GM18907 (cell line): ENCODE measurements at regions not wholly inside any gene's neighbourhood (a gene's known extent, or its start where the extent isn't known, plus 50 kb on each side); places are given as distances from the start of the nearest gene placed in this dataset.

Experiments
- ATAC-seq: cut with Tn5 transposase; IDR thresholded peaks from one replicate; pipeline ENCODE4 v1.9.1; 2021; ENCODE audit warnings: mild to moderate bottlenecking, moderate library complexity; ENCODE audit not compliant: unreplicated experiment

DNA sequence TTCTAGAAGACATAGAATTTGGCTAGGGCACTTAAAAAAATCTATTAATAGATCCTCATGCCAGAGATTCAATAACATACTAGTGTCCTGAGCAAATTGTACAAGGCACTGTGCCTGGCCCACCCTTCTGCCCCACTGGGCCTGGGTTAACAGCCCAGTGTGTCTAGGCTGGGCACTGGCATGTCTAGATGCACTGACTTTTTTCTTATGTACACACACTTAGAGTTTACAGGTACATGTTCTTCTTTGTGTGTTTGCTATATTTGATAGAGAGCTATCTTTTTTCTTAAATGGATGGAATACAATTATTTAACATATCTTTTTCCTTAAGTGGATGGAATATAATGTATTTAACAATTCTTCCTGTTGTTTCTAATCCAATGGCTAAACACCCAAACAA, 241.5 kb downstream of the AUH start:
- no peak for ATAC-seq

DNA sequence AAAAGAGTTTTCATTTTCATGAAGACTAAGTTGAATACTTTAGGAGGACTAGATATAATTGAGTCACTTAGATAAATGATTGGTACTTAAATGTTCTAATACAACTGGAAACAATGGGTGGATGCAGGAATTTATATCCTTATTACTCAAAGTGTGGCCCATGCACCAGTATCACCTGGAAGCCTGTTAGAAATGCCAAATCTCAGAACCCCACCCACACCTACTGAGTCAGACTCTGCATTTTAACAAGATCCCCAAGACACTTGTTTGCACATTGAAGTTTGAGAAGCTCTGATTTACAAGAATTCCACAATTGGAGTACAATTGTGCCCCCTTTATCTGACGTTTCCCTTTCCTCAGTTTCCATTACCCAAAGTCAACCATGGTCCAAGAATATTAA, 239.0 kb downstream of the AUH start:
- no peak for ATAC-seq

DNA sequence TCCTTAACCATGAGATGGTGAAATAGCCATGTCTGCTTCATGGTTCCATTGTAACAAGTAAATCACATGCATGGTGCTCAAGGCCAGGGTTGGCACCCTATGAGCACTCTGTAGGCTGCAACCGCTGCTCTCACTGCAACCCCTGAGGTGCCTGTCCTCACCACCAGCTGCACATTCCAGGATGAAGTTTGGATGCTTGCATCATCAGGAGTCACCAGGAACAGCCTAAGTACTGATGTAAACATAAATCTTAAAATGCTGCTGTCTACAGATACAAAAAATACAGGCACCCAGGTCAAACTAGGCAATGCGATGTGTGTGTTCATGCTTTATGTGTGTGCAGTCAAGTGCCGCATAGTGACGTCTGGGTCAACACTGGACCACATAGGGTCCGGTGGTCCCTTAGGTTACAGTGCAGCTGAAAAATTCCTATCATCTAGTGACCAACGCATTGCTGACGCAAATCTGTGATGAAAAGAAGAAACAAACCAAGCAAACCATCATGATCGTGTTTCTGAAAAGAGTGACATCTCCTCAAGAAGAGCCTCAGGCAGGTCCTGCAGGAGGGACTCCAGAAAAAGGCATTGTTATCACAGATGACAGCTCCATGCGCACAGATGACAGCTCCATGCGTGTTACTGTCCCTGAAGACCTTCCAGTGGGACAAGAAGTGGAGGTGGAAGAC, 234.8 kb downstream of the AUH start:
- ATAC-seq: no peak

DNA sequence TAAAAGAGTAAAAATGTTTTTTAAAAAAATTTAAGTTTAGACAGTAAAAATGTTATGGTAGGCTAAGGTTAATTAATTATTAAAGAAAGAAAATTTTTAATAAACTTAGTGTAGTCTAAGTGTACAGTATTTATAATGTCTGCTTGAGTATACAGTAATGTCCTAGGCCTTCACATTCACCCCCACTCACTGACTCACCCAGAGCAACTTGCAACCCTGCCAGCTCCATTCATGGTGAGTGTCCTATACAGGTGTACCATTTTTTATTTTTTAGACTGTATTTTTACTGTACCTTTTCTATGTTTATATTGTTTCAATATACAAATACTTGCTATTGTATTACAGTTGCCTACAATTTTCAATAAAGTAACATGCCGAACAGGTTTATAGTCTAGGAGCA, 234.1 kb downstream of the AUH start:
- no peak for ATAC-seq

DNA sequence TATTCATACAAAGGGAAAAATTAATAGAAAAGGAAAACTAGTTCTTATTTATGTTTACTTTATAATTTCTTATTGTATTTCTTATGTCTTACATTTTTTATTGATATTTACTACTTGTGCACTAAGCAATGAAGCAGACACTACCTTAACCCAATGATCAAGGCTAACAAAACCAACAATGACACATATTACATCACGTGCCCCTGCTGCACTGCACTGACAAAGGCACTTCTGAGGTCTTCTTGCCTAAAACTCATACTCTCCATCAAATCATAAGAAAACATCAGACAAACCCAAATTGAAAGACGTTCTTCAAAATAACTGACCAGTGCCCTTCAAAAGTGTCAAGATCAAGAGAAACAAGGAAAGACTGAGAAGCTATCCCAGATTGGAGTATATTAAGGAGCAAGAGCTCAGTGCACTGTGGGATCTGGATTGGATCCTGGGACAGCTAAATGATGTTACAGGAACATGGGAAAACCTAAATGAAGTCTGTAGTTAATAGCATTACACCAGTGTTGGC, 230.9 kb downstream of the AUH start:
- ATAC-seq: no peak

DNA sequence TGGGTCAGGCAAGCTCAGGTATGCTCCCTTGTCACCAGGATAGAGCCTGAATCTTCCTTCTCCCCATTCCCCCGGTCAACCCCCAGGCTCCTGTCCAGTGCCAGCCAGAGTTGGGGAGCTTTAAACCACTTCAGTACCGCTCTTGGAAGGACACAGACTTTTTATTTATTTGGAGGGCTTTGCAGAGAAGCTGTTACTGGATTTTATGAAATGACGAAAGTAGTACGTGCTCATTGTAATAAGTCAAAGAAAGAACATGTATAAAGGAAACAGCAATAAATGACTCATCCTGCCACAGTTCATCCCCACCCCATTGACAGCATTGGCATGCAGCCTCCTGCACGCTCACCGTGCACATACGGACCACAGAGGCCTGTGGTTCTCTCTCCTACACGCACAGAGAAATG, 230.3 kb downstream of the AUH start:
- peak; percentile 78 for ATAC-seq

DNA sequence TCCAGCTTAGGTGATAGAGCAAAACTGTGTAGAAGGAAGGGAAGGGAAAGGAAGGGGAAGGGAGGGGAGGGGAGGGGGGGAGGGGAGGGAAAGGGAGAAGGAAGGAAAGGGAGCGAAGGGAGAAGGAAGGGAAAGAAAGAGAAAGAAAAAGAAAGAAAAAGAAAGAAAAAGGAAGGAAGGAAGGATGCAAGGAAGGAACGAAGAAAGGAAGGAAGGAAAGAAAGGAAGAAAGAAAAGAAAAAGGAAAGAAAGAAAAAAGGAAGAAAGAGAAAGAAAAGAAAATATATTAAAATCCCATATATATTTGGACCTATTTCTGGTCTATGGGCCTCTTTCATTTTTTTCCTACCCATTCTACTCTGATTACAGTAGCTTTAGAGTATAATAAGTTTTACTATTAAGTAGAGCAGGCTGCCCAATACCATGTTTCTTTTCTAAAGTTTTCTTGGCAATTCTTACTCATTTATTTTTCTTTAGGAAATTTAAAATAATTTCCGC, 229.1 kb downstream of the AUH start:
- ATAC-seq: no peak

DNA sequence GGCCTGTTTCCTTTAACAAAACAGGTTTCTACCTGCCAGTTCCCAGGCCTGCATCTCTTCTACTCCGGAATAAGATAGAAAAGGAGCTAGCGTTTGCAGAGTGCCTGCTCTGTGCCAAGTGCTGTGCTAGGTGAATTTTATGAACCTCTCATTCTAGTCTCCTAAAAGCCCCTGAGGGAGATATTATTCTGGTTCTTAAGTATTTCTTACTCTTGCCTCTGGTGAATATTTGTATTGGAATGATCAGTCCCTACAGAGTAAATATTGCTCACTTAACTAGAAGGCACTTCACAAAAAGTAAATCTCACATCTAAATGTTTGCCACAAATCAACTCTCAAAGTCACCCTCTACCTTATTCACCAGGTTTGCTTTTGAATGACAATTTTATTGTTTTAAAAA, 227.1 kb downstream of the AUH start:
- no peak for ATAC-seq

DNA sequence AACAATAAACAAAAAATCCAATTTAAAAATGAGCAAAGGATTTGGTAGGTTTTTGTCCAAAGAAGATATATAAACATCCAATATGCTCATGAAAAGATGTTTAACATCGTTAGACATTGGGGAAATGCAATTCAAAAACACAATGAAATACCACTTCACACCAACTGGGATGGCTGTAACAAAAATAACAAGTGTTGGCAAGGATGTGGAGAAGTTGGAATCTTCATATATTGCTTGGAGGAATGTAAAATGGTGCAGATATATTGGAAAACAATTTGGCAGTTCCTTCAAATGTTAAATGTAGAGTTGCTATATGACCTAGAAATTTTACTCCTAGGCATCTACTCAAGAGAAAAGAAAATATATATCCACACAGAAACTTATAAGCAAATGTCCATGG, 224.3 kb downstream of the AUH start:
- ATAC-seq: no peak

DNA sequence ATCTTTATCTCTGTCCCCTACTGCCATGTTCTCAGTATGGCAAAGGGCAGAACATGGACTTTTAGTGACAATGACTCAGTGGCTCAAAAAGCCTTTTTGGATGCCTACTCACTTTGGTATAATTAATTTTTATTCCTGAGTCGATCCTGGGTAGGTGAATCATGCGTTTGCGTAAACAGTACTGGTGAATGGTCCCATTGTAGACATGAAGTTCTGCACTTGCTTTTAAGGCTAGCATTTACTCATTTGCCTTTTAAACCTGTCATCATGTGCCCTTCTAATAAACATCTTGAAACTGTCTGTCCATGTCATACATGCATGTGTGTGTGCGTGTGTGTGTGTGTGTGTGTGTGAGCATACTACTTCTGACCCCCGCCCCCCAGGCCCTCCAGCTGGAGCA, 223.0 kb downstream of the AUH start:
- no peak for ATAC-seq

DNA sequence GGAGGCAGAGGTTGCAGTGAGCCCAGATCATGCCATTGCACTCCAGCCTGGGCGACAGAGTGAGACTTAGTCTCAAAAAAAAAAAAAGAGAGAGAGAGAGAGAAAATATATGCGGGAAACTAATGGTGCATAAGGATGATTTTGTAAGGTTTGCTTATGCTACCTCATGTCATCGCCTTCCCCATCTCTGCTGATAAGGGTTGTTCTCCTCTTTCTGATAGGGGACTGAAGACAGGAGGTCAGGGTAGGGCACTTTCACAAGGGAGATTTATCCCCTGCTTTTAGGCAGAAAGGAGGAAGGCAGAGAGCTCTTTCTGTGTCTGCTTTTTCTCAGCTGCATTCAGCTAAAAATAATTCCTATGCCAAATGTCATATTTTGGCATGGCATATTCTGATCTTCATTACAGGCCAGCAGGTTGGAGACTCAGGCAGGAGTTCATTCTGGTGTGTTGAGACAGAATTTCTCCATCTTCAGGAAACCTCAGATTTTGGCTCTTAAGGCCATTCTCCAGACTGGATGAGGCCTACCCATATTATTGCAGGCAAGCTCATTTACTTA, 220.2 kb downstream of the AUH start:
- ATAC-seq: no peak

DNA sequence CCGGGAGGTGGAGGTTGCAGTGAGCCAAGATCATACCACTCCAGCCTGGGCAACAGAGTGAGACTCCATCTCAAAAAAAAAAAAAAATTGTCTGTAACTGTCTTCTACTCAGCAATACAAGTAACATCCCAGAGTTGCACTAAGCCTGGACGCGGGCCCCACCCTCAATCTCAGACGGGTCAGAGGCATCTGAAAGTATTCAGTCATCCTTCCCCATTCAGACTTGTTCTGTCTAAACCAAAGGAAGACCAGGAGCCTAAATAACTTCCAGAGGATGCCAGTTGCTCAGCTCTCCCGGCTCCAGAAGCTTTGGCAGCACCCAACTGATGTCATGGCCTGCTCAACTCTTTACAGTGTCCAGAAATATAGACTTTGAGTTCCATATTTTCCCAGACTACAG, 218.6 kb downstream of the AUH start:
- no peak for ATAC-seq

DNA sequence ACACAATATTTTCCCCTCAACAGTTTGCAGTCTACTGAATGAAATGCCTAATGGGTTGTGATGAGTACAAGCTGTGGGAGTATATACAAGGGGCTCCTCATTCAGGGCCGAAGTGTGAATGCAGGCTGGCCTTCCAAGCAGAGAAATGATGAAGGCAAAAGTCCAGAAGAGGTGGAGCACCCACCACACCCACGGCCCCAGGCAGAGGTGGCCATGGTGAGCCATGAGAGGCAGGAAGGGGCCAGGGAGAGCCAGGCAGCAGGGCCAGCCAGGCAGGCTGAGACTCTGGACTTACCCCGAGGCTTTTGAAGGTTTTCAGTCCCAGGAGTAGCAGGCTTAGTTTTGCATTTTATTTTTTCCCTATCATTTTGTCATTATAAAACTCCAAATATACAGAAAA, 218.1 kb downstream of the AUH start:
- no peak for ATAC-seq

DNA sequence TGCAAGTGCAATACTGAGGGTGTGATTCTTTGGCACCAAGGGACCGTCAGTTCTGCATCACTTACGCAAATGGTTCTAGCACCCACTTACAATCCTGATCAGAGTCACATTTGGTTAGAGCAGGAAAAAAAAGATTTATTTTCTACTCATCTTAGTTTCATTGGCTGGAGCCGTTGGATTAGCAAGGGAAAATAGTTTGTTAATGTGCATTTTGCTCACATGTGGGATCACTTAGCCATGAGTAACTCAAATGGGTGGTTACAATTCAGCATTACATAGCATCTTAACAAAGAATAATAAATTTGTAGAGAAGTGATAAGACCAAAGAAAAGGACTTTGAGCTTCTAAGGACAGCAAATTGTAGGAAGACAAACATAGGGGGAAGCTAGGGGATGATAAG, 216.9 kb downstream of the AUH start:
- no peak for ATAC-seq

DNA sequence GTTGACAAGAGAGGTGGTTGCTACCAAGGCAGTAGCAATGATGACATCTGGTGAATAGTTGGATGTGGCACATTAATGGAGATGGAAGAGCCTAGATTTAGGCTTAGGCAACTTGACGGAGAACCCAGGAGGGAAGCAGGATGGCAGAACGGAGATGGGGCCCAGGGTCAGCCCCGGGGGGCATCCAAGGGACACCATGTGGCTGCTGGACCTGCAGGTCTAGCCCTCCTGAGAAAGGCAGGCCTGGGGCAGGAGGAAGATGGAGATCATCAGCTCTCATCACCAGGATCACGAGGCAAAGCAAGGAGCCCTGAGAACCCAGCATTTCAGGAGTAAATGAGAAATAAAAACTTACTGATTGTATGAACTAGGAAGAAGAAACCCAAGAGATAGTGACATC, 216.2 kb downstream of the AUH start:
- ATAC-seq: no peak

DNA sequence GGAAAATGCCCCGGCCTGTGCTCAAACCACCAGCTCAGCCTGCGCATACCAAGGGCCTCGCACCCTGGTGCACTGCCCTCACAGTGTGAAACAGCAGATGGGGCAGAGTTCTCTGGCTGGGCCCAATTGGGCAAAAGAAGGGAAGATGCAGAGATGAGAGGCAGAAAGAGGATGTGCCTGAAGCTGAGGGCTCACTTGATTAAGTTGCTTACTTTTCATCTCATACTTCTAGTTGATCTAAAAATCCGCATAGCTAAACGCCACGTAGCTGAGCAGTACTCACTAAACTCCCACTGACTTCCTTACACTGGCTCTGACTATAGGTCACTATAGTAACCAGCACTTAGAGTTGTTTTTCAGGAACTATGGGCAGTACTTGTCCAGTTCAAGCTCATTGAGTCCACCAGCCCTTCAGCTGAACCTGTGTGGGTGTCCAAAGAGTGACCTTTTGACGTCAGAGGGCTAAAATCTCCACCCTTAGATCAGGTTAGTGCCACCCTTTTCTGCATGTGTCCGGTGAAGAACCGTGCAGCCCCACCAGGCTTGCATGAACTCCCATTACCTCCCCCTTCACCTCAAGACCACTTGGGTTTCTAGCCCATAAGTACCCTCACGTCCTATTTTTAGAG, 215.2 kb downstream of the AUH start:
- ATAC-seq: no peak

DNA sequence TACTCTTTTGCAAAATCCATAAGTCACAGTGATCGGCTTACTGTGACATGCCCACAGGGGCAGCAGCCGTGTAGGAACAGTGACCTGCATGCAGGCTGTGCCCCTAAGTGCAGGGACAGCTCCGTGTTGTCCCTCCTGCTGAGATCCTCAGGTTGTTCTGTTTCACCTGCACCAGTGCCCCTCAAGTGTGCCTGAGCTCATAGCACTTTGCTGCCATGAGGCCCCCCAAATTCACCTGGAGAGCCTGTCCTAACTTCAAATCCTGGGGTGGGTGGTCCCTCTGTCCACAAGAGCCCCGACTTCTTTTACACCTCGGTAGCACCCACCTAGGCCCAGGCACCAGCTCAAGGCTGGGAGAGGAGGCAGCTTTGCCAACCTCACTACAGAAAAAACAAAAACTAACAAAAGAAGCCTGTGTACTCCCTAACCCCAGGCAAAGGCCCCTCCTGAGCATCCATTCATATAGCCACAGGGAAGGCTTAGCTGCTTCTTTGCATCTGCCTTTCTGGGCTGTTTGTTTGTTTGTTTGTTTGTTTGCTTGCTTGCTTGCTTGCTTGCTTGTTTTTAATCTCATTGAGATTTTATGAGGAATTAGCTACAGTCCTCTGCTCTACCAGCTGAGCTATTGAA, 214.5 kb downstream of the AUH start:
- ATAC-seq: no peak

DNA sequence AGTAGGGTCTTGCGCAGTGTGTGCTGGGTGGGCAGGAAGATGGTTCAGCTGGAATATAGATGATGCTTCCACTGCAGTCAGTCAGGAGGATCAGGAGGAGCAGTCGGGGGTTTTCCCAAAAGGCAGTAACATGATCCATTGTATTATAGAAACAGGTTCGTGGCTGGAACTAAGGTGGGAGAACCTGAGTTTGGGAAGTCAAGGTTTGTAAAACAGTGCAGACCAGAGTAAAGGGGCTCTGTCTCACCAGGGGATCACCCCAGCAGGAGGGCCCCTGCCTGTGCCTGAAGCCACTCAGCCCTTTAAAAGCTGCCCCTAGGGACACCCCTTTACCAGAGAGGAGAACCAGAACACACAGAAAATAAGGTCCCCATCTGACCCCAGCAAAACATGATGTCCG, 213.4 kb downstream of the AUH start:
- no peak for ATAC-seq

DNA sequence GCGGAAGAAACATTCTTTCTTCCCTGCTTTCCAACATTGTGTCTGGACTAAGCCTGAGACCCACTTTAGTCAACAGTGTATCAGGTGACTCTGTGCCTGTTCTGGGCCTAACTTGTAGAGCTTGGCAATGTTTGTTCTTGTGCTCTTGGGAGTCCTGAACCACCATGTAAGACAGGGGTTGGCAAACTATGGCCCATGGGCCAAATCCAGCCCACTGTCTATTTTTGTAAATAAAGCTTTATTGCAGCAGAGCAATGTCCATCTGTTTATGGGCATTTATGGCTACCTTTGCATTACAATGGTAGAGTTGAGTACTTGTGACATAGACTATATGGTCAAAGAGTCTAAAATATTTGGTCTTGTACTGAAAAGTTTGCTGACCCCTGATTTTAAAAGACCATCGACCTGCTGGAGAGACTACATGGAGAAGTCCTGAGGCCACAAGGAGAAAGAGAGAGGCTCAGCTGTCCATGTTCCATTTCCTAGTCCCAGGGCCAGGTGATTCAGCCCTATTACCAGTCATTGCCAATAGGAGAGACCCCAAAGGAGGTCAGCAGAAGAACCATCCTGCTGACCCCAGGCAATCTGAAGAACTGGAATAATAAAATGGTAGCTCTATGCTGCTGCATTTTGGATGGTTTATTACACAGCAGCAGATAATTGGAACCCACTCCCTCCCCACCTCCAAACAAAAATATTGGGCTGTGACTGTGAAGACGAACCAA, 211.3 kb downstream of the AUH start:
- no peak for ATAC-seq

DNA sequence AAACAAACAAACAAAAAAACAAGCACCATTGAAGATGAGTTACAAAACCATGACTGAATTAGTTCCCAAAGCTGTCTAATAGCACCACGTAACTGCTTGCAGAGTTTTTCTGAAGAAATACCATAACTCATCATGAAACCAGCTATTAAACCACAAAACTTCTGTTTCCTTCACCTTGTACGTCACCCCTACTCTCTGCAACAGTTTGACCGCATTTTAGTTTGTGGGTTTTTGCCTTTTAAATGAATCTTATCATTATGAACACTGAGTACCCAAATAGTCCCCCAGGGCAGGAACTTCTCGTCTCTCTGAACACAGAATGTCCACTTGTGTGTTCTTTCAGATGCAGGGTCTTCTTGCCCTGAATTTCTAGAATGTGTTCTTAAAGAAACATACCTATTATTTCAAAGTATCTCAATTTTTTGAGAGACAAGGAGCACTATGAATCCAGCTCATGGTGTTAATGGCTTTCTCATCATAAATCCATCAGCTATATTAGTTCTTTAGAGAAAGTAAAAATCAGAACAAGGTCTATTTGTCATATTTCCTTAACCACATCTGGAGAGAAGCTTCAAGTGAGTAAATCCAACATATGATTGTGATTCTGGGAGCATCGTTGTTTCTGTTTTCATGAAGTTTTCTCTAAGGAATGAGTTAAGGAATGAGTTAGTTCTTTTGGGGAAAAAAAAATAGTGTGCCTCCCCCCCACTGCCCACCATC, 210.6 kb downstream of the AUH start:
- peak; percentile 77 for ATAC-seq

DNA sequence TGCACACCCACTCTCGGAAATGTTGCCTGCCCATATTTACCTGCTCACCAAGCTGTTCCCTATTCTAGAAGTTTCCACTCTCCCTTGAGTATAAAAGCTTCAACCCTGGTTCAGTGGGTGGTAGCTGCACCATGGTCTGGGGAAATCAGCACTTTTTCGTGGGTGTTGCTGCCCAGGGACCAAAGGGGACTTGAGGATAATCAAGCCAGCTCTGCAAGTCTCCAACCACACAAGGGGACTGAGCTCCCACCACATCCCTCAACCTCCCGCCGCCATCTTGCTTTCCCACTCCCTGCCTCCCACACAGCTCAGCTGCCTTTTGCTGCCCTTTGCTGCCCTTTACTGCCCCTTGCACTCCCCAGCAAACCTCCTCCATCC, 210.0 kb downstream of the AUH start:
- no peak for ATAC-seq
